HG03103 (cell line): ENCODE measurements at regions not wholly inside any gene's neighbourhood (a gene's known extent, or its start where the extent isn't known, plus 50 kb on each side); places are given as distances from the start of the nearest gene placed in this dataset.
"Not testable (repeated sequence)": the region's sequence is repeated elsewhere in the genome, so short reads cannot be mapped to it uniquely, and the experiment has no call there.

Experiments used
- ATAC-seq: cut with Tn5 transposase; IDR thresholded peaks from one replicate; pipeline ENCODE4 v1.9.1; 2021; ENCODE audit warnings: low read depth; ENCODE audit not compliant: unreplicated experiment

- ATAC-seq, result not testable (repeated sequence)
Measured at GRCh38 chr3:75572303-75572702, 91.8 kb upstream of the FRG2C start.

GRCh38 chr3:75579091-75579490 lies 85.0 kb upstream of the FRG2C start:
- not testable (repeated sequence) for ATAC-seq

DNA sequence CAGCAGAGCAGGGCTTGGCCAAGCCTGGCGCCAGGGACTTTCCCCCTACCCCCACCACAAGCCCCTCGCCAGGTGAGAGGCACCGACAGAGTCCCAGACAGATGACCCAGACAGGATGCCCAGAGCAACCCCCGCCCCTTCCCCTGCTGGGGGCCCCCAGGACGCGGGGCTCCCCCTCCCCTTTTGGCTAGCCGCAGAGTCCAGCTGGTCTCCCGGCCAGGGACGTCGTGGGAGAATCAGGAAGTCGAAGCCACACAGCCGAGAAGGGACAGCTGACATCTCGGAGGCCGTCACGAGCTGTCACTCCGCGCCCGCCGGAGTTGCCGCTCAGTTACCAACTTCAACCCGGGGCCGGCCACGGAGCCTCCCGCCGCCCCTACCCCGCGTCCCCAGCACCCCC lies 84.6 kb upstream of the FRG2C start:
- ATAC-seq, result not testable (repeated sequence)

GRCh38 chr3:75579981-75580782 lies 83.9 kb upstream of the FRG2C start:
- ATAC-seq, result not testable (repeated sequence)

GRCh38 chr3:75582536-75582935 lies 81.6 kb upstream of the FRG2C start:
- not testable (repeated sequence) for ATAC-seq

DNA sequence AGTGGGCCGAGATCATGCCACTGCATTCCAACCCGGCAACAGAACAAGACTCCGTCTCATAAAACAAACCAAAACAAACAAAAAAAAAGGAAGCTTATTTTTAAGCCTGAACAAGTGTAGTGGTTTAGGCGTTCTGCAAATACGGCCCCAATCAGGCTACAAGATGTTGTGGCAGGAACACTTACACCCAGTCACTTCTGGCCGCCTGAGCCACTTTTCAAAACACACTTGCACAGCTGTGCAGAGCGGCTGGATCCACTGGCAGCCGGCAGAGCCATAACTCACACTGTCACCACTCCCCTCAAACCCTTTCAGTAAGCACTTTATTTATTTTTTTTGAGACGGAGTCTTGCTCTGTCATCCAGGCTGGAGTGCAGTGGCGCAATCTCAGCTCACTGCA lies 81.0 kb upstream of the FRG2C start:
- not testable (repeated sequence) for ATAC-seq

DNA sequence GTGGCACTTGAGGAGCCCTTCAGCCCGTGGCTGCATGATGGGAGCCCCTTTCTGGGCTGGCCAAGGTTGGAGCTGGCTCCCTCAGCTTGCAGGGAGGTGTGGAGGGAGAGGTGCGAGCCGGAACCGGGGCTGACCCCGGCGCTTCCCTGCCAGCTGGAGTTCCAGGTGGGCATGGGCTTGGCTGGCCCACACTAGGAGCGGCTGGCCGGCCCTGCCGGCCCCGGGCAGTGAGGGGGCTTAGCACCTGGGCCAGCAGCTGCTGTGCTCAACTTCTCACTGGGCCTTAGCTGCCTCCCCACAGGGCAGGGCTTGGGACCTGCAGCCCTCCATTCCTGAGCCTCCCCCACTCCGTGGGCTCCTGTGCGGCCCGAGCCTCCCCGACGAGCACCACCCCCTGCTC lies 76.4 kb upstream of the FRG2C start:
- ATAC-seq, result not testable (repeated sequence)

DNA sequence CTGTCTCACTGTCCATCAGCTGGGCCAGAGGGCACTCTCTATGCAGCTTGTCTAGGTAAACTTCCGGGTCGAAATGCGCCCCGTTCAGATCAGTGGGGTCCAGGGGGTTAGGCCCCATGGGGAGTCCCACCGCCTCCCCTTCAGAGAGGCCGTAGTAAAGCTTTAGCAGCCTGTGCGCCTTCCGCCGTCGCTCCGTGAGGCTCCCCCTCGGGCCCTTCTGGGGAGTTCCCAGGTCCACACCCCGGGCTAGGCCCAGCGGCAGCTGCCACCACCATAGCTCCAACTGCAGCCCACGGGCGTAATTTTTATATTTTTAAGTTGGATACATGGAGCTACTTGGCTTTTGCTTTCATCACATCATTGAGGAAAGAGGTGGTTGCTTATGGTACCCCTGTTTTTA lies 73.7 kb upstream of the FRG2C start:
- not testable (repeated sequence) for ATAC-seq

- ATAC-seq, result not testable (repeated sequence)
Measured at GRCh38 chr3:75604286-75604934, 59.7 kb upstream of the FRG2C start.

DNA sequence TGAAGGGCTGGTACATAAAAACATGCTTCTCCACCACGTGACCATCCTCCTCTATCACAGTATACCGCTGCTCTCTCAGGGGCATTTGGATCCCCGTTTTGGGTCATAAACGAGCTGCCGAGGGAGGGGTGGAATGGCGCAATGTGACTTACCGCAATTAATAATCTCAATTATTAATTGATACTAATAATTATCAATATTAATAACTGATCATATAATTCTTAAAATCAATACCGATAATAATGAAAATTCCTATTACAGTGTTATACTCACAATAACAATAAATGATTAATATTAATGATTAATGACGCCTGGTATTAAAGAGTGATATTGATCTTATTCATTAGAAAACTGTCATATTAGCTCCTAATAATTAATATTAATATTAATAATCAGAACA lies 56.1 kb upstream of the FRG2C start:
- ATAC-seq, result not testable (repeated sequence)

DNA sequence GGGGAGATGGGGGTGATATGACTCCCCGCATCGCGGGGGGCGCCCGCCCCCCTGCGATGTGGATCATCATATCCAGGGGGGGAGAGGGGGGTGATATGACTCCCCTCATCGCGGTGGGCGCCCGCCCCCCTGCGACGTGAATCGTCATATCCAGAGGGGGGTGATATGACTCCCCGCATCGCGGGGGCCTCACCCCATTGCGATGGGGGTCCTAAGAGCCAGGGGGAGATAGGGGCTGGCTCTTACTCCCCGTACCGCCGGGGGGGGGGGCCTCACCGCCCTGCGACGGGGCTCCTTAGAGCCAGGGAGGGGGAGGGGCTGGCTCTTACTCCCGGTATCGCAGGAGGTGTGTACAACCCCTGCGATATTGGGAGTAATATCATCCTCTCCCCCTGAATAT lies 54.5 kb upstream of the FRG2C start:
- ATAC-seq, result not testable (repeated sequence)

GRCh38 chr3:75610773-75611172 lies 53.4 kb upstream of the FRG2C start:
- no peak for ATAC-seq

DNA sequence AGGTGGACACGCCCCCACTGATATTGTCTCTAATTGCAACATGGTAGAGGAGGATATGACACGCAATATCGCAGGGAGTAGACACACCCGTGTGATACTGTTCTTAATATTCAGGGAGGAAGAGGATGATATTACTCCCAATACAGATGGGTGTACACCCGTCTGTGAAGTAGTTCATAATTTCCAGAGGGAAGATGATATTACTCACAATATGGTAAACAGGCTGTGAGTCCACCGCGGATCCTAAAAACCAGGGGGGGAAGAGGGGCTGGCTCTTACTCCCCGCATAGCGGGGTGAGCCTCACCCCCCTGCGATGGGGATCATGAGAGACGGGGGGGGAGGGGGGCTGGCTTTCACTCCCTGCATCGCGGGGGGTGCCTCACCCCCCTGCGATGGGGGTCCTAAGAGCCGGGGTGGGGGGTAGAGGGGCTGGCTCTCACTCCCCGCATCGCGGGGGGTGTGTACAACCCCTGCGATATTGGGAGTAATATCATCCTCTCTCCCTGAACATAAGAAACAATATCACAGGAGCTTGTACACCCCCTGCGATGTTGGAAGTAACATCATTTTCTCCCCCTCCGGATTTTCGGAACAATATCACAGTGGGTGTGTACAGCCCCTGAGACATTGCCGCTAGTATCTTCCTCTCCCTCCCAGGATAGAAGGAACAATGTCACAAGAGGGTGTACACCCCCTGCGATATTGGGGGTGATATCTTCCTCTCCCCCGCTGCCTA lies 52.2 kb upstream of the FRG2C start:
- not testable (repeated sequence) for ATAC-seq
